ENCODE measurements at regions not wholly inside any gene's neighbourhood (a gene's known extent, or its start where the extent isn't known, plus 50 kb on each side); places are given as distances from the start of the nearest gene placed in this dataset.
A peak's percentile ranks its signal among the peaks of the same experiment; 100 is the strongest.
"Not testable (repeated sequence)": the region's sequence is repeated elsewhere in the genome, so short reads cannot be mapped to it uniquely, and the experiment has no call there.

DNA sequence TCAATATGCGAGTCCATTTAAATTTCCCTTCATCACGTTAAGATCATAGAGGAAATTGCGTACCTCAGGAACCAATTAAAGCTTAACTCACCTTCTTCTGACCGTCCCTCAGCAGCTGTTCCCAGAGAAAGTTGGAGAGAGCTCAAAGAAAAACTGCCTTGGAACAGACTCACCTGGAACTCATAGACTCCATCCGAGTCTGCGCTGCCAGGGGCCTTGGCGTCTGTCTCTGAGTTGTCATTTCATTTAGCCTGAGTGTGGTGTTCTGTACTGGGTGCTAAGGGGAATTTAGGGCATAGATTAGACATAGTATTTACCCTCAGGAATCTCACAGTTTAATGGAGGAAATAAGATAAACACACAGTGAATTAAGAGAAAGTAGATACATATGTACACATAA, 892.7 kb downstream of the TLE1 start:
- DNase-seq, result no peak

GRCh38 chr9:80794197-80794596, 895.1 kb downstream of the TLE1 start:
- no peak for DNase-seq

DNA sequence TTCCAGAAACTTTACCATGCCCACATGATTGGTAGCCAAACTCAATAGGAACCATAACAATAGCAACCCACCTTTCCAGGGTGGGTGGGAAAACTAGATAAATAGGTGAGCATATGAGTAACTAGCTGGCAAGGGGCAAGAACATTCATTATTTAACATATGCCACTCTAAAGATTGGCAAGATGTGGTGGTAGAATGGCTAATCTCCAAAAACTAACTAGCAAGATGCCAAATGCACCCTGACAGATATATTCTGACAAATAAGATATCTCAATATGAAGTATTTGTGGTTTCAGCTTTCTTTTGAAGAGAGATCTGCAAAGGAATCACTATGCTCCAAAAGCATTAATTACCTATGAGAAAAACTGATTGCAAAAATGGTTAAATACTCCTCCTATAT, 895.6 kb downstream of the TLE1 start:
- no peak for DNase-seq

- DNase-seq, result no peak
These were observed 896.6 kb downstream of the TLE1 start for GRCh38 chr9:80792726-80793125.

DNA sequence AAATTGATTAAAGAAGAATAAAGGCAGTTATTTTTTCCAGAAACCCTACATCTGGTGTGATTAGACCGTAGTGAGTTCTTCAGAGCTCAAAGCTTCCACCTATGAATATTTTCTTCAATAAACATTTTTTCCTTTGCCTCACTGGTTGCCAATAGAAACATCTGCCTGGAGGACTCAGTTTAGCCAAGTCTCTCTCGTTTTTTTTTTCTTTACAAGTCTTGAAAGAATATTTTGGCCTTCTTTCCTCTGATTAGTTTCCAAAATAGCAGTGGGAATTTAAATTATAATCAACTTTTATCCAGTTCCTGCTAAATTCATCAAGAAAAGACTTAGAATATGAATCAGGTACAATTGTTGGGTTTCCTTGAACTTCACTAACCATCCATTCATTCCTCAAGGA, 897.5 kb downstream of the TLE1 start:
- DNase-seq, result no peak

DNA sequence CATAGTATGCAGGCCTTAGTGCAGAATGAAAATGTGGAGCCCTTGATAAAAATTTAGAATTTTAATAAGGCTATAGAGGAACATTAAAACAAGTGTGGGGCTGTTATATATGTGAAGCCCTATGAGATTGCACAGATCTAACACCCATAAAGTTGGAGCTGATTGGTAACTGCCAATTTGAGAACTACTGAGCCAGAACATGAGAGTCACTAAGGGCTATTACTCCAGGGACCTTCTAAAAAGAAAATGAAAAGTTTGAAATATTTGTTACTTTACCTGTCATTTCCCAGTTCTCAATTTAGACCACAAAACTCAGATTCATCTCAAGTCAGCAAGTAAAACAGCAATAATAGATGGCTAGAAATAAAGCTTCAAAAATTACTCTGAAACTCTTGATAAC, 898.6 kb downstream of the TLE1 start:
- no peak for DNase-seq

GRCh38 chr9:80789831-80790230, 899.5 kb downstream of the TLE1 start:
- DNase-seq, result no peak

DNA sequence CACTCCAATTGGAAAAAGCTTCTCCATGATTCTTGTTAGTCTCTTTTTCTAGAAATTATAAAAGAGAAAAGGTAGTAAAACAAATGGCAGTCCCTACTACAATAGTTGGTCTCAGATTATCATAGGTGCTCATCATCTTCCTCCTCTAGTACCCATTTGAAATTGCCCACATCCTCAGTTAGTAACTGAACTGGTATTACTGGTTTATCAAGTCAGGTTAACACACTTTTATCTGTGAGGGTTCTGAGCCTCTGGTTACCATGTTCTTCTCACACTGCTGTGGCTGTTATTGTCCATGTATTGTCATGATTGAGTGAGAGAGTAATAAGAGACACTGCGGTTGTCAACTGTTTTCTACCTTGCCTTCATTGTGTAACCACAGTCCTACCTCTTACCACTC, 901.7 kb downstream of the TLE1 start:
- DNase-seq, result peak; percentile 45

DNA sequence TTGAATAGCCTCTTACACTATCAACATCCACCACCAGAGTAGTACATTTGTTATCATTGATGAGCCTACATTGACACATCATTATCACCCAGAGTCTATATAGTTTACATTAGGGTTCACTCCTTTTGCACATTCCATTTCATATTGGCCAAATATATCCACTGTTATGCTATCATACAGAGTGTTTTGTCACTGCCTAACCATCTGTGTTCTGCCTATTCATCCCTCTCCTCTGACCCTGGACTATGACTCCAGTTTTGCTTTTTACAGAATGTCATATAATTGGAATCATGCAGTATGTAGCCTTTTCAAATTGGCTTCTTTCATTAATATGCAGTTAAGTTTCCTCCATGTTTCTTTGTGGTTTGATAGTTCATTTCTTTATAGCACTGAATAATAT, 904.7 kb downstream of the TLE1 start:
- no peak for DNase-seq

DNA sequence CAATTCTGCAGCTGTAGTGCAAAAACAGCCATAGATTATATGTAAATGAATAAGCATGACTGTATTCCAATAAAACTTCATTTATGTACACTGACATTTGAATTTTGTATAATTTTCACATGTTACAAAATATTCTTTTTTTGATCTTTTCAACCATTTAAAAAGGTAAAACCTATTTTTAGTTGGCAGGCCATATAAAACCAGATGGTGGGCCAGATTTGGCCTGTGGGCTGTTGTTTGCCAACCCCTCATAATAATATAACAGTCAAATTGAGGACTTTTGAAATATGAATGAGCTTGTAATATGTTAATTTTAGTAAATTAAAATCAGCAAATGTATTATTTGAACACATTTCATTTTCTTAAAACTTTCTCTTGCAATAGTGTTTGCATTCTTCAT, 913.4 kb downstream of the TLE1 start:
- DNase-seq, result no peak

GRCh38 chr9:80775530-80775929, 913.8 kb downstream of the TLE1 start:
- no peak for DNase-seq

DNA sequence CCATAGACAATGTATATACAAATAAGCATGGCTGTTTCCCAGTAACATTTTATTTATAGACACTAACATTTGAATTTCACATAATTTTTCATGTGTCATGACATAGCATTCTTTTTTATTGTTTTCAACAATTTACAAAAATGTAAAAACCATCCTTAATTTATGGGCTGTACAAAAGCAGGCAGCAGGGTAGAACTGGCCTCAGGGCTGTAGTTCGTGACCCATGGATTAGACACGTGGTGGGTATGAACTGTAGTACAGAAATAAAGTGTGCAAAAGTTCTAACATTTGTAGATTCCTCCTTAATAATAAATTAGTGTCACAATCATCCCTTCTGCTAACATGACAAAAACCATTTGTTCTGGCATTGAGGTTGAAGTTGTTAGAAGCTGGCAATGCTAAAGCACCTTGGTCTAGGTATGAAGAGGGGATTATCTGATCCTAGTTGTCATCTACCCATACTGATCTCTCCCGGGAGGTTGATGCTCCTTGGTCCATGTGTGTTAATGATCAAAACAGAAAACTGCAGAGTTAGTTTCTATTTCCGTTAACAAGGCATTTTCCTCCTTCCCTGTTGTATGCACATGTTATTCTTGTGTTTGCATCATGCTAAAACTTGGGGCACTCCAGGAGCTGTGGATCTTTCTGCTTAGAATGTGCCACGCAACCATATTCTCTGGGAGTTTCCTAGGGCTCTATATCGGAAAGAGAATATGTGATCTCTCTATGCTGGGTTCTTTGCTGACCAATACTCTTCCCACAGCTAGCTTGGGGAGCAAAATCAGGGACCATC, 917.6 kb downstream of the TLE1 start:
- DNase-seq, result no peak

DNA sequence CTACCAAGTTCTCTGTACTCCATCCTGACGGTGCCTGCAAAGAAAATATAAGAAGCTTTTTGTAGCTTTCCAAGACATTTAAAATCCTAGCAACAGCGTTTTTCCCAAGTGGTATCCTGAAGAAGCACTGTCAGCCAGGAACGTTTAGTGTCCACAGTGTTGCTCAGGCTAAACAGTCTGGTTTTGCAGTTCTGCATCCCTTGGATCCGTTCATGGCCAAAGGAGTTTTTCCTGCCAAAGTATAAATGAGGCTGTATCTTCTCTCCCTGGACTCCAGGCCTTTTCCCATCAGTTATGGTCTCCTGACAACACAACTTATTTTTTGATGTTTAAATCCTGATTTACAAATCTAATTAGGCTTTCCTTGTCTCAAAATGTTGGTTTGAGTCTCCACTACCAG, 925.8 kb downstream of the TLE1 start:
- no peak for DNase-seq

DNA sequence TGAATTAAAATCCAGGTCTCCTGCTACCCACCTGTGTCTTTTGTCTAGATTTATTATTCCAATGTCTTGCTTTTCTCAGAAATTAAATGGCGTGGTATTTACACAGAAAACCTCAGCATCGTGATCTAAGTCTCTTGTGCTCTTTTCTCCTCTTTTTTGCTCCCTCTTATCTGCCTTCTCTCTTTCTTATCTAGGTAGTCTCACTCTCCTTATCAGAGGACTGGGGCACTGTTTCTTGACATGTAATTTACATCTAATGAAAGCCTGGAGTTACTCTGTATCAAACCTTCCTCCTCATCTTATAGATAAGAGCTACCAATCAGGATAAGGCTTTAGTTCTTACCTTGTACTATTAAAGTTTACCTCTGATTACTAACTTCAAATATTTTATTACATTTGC, 933.8 kb downstream of the TLE1 start:
- no peak for DNase-seq

DNA sequence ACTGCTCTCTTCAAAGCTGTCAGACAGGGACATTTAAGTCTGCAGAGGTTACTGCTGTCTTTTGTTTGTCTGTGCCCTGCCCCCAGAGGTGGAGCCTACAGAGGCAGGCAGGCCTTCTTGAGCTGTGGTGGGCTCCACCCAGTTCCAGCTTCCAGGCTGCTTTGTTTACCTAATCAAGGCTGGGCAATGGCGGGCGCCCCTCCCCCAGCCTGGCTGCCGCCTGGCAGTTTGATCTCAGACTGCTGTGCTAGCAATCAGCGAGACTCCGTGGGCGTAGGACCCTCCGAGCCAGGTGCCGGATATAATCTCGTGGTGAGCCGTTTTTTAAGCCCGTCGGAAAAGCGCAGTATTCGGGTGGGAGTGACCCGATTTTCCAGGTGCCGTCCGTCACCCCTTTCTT, 942.3 kb downstream of the TLE1 start:
- not testable (repeated sequence) for DNase-seq

- DNase-seq, result no peak
These were observed 956.8 kb downstream of the TLE1 start for GRCh38 chr9:80732506-80732905.

- DNase-seq, result no peak
These were observed 968.8 kb downstream of the TLE1 start for GRCh38 chr9:80720579-80720978.

DNA sequence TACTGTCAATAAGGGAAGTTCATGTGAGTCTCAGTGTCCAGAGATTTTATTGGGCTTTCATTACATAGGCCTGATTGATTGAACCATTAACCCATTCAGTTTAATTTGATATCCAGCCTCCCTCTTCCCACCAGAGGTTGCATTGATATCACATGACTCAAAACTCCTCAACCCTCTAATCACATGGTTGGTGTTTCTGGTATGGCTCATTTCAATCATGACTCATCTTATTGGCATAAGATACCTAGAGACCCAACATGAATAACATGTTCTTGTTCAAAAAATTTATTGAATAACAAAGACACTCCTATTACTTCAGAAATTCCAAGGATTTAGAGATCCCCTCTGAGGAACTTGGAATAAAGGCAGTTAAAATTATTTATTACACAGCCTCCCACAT, 982.2 kb downstream of the TLE1 start:
- no peak for DNase-seq

GRCh38 chr9:80701061-80701460, 988.3 kb downstream of the TLE1 start:
- no peak for DNase-seq

GRCh38 chr9:80699511-80699998, 989.8 kb downstream of the TLE1 start:
- DNase-seq, result peak; percentile 48

- DNase-seq, result no peak
These were observed 990.5 kb downstream of the TLE1 start for GRCh38 chr9:80698725-80699410.

DNA sequence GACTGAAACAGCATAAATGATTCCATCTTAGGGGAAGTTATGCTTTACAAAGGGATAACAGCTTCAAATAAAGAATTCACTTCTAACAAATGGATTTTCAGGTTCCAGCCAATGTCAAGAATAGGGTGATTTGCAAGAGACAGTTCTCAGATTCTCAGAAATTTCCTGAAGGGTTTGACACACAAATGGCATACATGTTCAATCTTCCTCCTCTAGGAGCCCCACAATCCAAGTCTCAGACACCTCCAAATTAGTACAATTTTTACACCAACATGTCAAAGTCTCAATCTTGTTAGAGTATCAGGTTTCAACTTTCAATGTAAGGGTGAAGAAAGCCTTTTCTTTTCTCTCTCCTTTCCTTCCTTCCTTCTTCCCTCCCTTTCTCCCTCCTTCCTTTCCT, 996.6 kb downstream of the TLE1 start:
- no peak for DNase-seq

DNA sequence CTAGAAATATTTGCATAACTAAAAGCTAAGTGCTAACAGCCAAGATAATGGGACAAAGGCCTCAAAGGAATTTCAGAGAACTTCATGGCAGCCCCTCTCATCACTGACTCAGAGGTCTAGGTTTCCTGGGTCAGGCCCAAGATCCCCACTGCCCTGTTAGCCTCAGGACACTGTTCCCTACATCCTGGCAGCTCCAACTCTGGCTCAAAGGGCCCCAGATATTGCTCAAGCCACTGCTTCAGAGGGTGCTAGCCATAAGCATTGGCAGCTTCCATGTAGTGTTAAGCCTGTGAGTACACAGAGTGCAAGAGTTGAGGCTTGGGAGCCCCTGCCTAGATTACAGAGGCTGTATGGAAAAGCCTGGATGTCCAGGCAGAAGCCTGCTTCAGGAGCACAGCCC, 998.1 kb downstream of the TLE1 start:
- DNase-seq, result no peak

DNA sequence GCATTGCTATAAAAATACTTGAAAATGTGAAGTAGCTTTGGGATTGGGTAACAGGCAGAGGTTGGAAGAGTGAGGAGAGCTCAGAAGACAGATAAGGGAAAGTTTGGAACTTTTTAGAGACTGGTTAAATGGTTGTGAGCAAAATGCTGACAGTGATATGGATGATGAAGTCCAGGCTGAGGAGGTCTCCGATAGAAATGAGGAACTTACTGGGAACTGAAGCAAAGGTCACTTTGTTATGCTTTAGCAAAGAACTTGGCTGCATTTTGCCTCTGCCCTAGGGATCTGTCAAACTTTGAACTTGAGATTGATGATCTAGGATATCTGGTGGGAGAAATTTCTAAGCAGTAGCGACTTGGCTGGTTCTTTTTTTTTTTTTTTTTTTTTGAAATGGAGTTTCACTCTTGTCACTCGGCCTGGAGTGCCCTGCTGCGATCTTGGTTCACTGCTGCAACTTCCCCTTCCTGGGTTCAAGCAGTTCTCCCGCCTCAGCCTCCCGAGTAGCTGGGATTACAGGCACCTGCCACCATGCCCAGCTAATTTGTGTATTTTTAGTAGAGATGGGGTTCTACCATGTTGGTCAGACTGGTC, 998.9 kb downstream of the TLE1 start:
- no peak for DNase-seq

All from DMS153 (cell line).